ENCODE measurements at regions not wholly inside any gene's neighbourhood (a gene's known extent, or its start where the extent isn't known, plus 50 kb on each side); places are given as distances from the start of the nearest gene placed in this dataset.

- 0% methylated on average over 1 of the region's 1 CpG for WGBS (ENCODE audit: insufficient coverage, low coverage, missing lambda C conversion rate)
- FAIRE-seq (no peak), DNase-seq (ENCODE audit: extremely low read depth in 1 of 4, low spot score in 3 of 4) (no peak), ATAC-seq (no peak)
- Histone ChIP-seq H2AFZ (ENCODE audit: low read depth, low read length) (no peak overlapping the region), H3K4me2 (ENCODE audit: insufficient read depth, low read length) (no peak overlapping the region), H3K9me1 (ENCODE audit: control insufficient read depth, insufficient read depth, low read length) (no peaks in the 10 kb centered on the region), H3K36me3 (ENCODE audit: control insufficient read depth, insufficient read depth, low read length) (no peaks in the 10 kb centered on the region), H3K27me3 (ENCODE audit: control insufficient read depth in 2 of 2, insufficient read depth in 2 of 2, low read length in 2 of 2) (no peaks in the 10 kb centered on the region), H3K9me3 (replicated peaks; ENCODE audit: control insufficient read depth, insufficient read depth, low read depth, low read length) (no peaks in the 10 kb centered on the region), H3K4me3 (no peak overlapping the region), H3K79me2 (ENCODE audit: control insufficient read depth, insufficient read depth, low read length) (no peaks in the 10 kb centered on the region), H3K27ac (ENCODE audit: extremely low read depth, low read depth, low read length) (no peak overlapping the region), H3K4me1 (replicated peaks in 1 of 2; ENCODE audit: control insufficient read depth in 2 of 2, insufficient read depth in 2 of 2, low read length in 2 of 2) (no peaks in the 10 kb centered on the region), H3K9ac (ENCODE audit: insufficient read depth in 1 of 2, low read depth in 2 of 2, low read length in 2 of 2) (no peak overlapping the region), H4K20me1 (replicated peaks; ENCODE audit: control insufficient read depth, insufficient read depth, low read length) (no peaks in the 10 kb centered on the region)
- TF ChIP-seq XRCC4 (IDR thresholded peaks at IDR 0.05; ENCODE audit: extremely low read depth, insufficient read depth, insufficient read length) = no peak
- BruUV-seq (replicated peaks) = no TSS peak
- POLR2A ChIA-PET = no interaction called here
- intact Hi-C loops (cut with micrococcal nuclease) = no loop called here
- CTCF ChIA-PET (ENCODE audit: low intra/inter-chr PET ratio) = no interaction called here
- in situ Hi-C loops (cut with MboI) = no loop called here
Measured at GRCh38 chr1:57839067-57839466, 415.2 kb upstream of the DAB1 start.

GRCh38 chr1:57835620-57836019, 411.8 kb upstream of the DAB1 start:
- POLR2A ChIA-PET = no interaction called here
- 0% methylated on average over 5 of the region's 5 CpGs for WGBS (ENCODE audit: insufficient coverage, low coverage, missing lambda C conversion rate)
- no peaks in the 10 kb centered on the region for H3K4me1 ChIP-seq (replicated peaks in 1 of 2; ENCODE audit: control insufficient read depth in 2 of 2, insufficient read depth in 2 of 2, low read length in 2 of 2)
- no peaks in the 10 kb centered on the region for H3K27me3 ChIP-seq (ENCODE audit: control insufficient read depth in 2 of 2, insufficient read depth in 2 of 2, low read length in 2 of 2)
- FAIRE-seq (no peak), ATAC-seq (no peak), DNase-seq (ENCODE audit: extremely low read depth in 1 of 4, low spot score in 3 of 4) (no peak)
- H3K27ac ChIP-seq (ENCODE audit: extremely low read depth, low read depth, low read length) = no peak overlapping the region
- in situ Hi-C loops (cut with MboI) (no loop called here), intact Hi-C loops (cut with micrococcal nuclease) (no loop called here)
- H3K4me3 ChIP-seq = no peak overlapping the region
- H3K9me3 ChIP-seq (replicated peaks; ENCODE audit: control insufficient read depth, insufficient read depth, low read depth, low read length) = no peaks in the 10 kb centered on the region
- H4K20me1 ChIP-seq (replicated peaks; ENCODE audit: control insufficient read depth, insufficient read depth, low read length) = no peaks in the 10 kb centered on the region
- no peak overlapping the region for H2AFZ ChIP-seq (ENCODE audit: low read depth, low read length)
- H3K79me2 ChIP-seq (ENCODE audit: control insufficient read depth, insufficient read depth, low read length) = no peaks in the 10 kb centered on the region
- H3K4me2 ChIP-seq (ENCODE audit: insufficient read depth, low read length) = no peak overlapping the region
- BruUV-seq (replicated peaks) = no TSS peak
- no peak overlapping the region for H3K9ac ChIP-seq (ENCODE audit: insufficient read depth in 1 of 2, low read depth in 2 of 2, low read length in 2 of 2)
- H3K36me3 ChIP-seq (ENCODE audit: control insufficient read depth, insufficient read depth, low read length) = no peaks in the 10 kb centered on the region
- CTCF ChIA-PET (ENCODE audit: low intra/inter-chr PET ratio) = no interaction called here
- TF ChIP-seq TGIF2 (CRISPR knock-in tag; IDR thresholded peaks at IDR 0.05) = no peak
- TF ChIP-seq GABPB1 (CRISPR knock-in tag; IDR thresholded peaks at IDR 0.05) = no peak
- TF ChIP-seq POLR3A (IDR thresholded peaks at IDR 0.05; ENCODE audit: borderline replicate concordance, extremely low read depth, insufficient read depth, insufficient read length) = no peak
- TF ChIP-seq XRCC5 (IDR thresholded peaks at IDR 0.05; ENCODE audit: low read depth, low read length) = no peak
- no peak for TF ChIP-seq HMG20A (CRISPR knock-in tag; conservative IDR thresholded peaks at IDR 0.05)
- no peaks in the 10 kb centered on the region for H3K9me1 ChIP-seq (ENCODE audit: control insufficient read depth, insufficient read depth, low read length)

Measured in K562 (cell line).